ENCODE measurements at regions not wholly inside any gene's neighbourhood (a gene's known extent, or its start where the extent isn't known, plus 50 kb on each side); places are given as distances from the start of the nearest gene placed in this dataset.
"Not testable (repeated sequence)": the region's sequence is repeated elsewhere in the genome, so short reads cannot be mapped to it uniquely, and the experiment has no call there.

GRCh38 chr2:223330747-223331146 is 271.4 kb downstream of the SCG2 start:
- not testable (repeated sequence) for DNase-seq, ATAC-seq, H3K27me3 Mint-ChIP-seq, H3K4me3 Mint-ChIP-seq, H3K4me1 Mint-ChIP-seq, H3K27ac Mint-ChIP-seq
- peaks cover 11 to 22% of the 10 kb centered on the region in 2 donors for H3K9me3 Mint-ChIP-seq

DNA sequence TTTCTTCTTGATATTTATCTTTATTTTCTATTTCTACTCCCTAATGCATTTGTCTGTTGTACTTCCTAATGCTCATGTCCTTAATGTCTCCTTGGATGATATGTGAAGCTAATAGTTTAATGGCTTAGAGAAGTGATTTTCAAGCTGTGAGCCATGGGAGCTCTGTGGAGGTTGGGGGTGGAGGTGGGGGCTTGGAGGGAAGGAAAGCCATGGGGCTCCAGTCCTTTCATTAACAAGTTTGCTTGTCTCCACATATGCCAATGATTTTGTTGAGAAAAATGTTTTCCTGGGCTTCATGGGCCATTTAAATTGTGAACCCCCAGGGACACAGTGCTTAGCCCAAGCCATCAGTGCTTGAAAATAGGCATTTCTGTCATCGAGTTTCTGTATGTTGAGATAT is 264.1 kb downstream of the SCG2 start:
- Mint-ChIP-seq H3K9me3 (peaks cover 8 to 13% of the 10 kb centered on the region in 2 donors), H3K4me3 (no peak overlapping the region), H3K4me1 (no peaks in the 10 kb centered on the region), H3K27ac (no peak overlapping the region), H3K27me3 (no peaks in the 10 kb centered on the region)
- DNase-seq (no peak), ATAC-seq (no peak)

DNA sequence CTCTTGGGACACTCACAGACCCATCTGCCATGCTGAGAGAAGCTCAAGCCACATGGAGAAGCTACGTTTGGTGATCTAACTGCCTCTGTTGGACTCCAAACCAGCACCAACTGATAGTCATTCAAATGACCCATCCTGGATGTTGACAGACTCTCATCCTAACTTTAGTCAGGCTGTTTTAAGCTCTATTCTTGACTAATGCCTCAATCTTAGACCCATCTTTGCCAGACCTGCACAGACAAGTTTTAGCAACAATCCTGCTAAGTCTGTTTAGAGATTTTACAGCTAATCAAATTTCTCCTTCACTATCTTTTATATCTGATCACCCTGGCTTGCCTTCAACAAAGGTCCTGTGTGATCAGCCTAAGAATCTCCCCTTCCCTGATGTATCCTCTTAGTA is 245.1 kb downstream of the SCG2 start:
- Mint-ChIP-seq H3K9me3 (peaks cover 7 to 9% of the 10 kb centered on the region in 2 donors), H3K27ac (no peak overlapping the region), H3K4me1 (no peaks in the 10 kb centered on the region), H3K4me3 (no peak overlapping the region), H3K27me3 (no peaks in the 10 kb centered on the region)
- no peak for DNase-seq
- ATAC-seq = no peak

DNA sequence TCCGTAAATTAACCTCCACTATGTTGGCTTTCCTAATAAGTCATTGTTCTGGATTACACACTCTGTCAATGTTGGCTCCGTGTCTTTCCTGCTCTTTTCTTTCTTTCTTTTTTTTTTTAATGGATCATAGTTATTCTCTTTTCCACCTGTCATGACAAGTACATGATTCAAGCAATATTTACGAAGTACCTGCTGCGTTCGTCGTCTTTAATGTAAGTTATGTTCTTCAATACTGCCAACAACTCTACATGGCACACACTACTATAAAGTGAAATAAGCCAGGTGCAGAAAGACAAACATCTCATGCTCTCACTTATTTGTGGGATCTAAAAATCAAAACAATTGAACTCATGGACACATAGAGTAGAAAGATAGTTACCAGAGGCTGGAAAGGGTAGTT is 239.1 kb downstream of the SCG2 start:
- no peak for DNase-seq
- Mint-ChIP-seq H3K4me1 (no peaks in the 10 kb centered on the region), H3K4me3 (no peak overlapping the region), H3K27me3 (no peaks in the 10 kb centered on the region), H3K9me3 (peaks cover 0 to 9% of the 10 kb centered on the region in 2 donors), H3K27ac (no peak overlapping the region)
- no peak for ATAC-seq

DNA sequence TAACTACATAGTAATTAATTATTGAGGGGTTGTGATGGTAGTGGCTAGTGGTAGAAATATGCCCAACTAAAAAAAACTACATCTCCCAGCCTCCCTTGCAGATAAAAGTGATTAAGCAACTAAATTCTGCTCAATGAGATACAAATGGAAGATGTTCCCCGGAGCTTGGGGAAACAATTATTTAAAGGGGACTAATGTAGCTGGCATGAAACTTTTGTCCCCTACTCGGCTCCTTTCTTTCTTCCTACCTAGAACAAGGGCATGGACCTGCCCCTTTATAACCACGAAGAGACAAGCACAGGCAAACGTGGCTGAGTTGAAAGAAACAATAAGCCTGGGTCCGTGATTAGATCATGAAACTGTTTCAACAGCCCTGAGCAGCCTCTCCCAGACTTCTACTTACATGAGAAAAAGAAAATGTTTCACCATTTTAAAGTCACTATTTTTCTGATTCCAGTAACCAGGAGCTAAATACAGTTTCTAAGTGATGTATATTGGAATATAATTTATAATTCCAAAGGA is 236.9 kb downstream of the SCG2 start:
- no peak overlapping the region for H3K27ac Mint-ChIP-seq
- no peaks in the 10 kb centered on the region for H3K27me3 Mint-ChIP-seq
- H3K4me3 Mint-ChIP-seq = no peak overlapping the region
- H3K4me1 Mint-ChIP-seq = no peaks in the 10 kb centered on the region
- ATAC-seq (no peak), DNase-seq (no peak)
- H3K9me3 Mint-ChIP-seq = peaks cover 0 to 3% of the 10 kb centered on the region in 2 donors

DNA sequence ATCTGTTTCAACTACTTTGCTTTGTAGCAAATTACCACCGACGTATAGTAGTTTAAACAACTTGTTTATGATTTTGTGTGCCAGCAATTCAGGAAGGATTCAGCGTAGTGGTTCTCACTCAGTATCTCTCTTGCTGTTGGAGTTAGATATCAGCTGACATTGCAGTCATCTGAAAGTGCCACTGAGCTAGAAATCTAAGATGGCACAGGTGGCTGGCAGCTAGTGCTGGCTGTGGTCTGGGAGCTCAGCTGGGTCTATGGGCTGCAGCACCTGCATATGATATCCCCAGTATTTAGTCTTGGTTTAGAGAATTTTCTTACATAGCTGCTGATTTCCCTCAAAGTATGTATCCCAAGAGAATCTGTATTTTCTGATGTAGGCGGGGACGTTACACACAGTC is 235.6 kb downstream of the SCG2 start:
- Mint-ChIP-seq H3K9me3 (no peaks in the 10 kb centered on the region), H3K4me1 (no peaks in the 10 kb centered on the region), H3K4me3 (no peak overlapping the region), H3K27me3 (no peaks in the 10 kb centered on the region), H3K27ac (no peak overlapping the region)
- ATAC-seq (no peak), DNase-seq (no peak)

DNA sequence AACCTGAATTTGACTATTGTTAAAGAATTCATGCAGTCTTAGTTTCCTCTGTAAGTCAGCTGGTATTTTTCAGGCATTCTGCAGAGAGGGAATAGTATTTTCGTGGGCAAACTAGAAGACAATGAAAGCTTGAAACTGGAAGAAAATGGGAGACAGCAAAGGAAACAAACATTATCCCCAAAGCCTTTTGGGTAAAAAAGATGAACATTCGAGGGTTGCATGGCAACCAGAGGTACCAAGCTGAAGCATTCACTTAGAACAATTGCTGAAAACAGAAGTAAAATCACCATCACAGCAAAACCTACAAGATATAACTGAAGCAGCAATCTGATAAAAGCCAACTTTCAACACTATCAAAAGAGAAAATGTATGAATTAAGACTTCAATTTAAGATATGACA is 233.7 kb downstream of the SCG2 start:
- H3K4me1 Mint-ChIP-seq = no peaks in the 10 kb centered on the region
- DNase-seq (no peak), ATAC-seq (no peak)
- no peak overlapping the region for H3K27ac Mint-ChIP-seq
- no peaks in the 10 kb centered on the region for H3K9me3 Mint-ChIP-seq
- no peaks in the 10 kb centered on the region for H3K27me3 Mint-ChIP-seq
- H3K4me3 Mint-ChIP-seq = no peak overlapping the region

DNA sequence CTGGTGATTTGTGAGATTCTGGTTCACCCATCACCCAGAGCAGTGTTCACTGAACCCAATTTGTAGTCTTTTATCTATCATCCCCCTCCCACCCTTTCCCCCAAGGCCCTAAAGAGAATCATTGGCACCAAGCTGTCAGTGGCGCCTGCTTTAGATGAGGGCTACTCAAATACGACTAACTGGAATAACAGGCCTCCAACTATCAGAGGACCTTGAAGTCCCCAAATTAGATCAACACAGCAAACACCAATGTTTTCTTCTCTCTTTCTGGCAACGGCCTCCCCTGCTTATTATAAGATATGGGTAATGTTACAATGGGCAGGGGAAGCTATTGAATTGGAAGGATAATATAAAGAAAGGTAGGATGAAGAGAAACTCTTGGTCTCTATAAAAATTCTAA is 232.3 kb downstream of the SCG2 start:
- H3K4me1 Mint-ChIP-seq = no peaks in the 10 kb centered on the region
- no peak overlapping the region for H3K27ac Mint-ChIP-seq
- H3K27me3 Mint-ChIP-seq = no peaks in the 10 kb centered on the region
- no peak for DNase-seq
- ATAC-seq = no peak
- H3K4me3 Mint-ChIP-seq = no peak overlapping the region
- no peaks in the 10 kb centered on the region for H3K9me3 Mint-ChIP-seq

DNA sequence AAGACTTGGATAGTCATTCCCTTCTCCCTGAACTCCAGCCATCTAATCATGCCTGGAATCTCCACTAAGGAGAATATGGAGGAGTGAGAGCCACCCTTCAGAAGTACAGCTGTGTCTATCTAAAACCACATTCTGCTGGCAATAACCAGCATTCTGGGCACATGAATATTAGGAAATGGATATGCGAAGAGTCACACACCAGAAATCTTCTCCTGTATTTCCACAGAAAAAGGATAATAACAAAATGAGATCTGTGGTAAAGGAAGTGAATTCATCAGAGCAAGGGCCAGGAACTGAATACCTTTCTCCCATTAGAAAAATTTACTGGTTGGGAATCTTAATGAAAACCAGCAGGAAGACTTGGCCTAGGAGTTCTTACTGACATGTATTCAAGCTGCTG is 218.8 kb downstream of the SCG2 start:
- no peak overlapping the region for H3K27ac Mint-ChIP-seq
- H3K9me3 Mint-ChIP-seq = no peaks in the 10 kb centered on the region
- no peaks in the 10 kb centered on the region for H3K4me1 Mint-ChIP-seq
- H3K27me3 Mint-ChIP-seq = no peaks in the 10 kb centered on the region
- DNase-seq = no peak
- ATAC-seq = no peak
- no peak overlapping the region for H3K4me3 Mint-ChIP-seq

GRCh38 chr2:223386189-223386588 is 216.0 kb downstream of the SCG2 start:
- no peaks in the 10 kb centered on the region for H3K27me3 Mint-ChIP-seq
- no peaks in the 10 kb centered on the region for H3K4me1 Mint-ChIP-seq
- H3K27ac Mint-ChIP-seq = no peak overlapping the region
- peaks cover 0 to 7% of the 10 kb centered on the region in 2 donors for H3K9me3 Mint-ChIP-seq
- ATAC-seq = no peak
- no peak for DNase-seq
- H3K4me3 Mint-ChIP-seq = no peak overlapping the region

GRCh38 chr2:223386984-223387383 is 215.2 kb downstream of the SCG2 start:
- no peaks in the 10 kb centered on the region for H3K4me1 Mint-ChIP-seq
- ATAC-seq = no peak
- no peak overlapping the region for H3K4me3 Mint-ChIP-seq
- no peaks in the 10 kb centered on the region for H3K27me3 Mint-ChIP-seq
- DNase-seq = no peak
- no peak overlapping the region for H3K27ac Mint-ChIP-seq
- H3K9me3 Mint-ChIP-seq = peaks cover 0 to 7% of the 10 kb centered on the region in 2 donors

DNA sequence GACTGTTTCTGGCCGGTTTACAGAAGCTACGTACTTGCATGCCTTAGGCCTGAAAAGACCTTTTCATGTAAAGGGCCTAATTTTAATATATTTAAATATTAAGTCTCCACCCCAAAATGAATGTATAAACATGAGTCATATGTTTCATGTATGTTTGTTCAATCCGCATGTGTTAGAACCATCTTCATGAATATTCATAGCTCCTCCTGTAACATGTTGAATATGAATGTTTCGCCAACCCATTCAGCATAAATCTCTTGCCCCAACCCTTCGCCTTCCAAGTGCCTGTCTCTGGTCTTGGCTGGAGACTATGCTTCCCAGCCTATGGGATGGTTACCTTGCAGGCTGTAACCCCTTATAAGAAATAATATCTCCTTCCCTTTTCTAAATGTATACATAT is 212.5 kb downstream of the SCG2 start:
- no peak overlapping the region for H3K27ac Mint-ChIP-seq
- ATAC-seq (no peak), DNase-seq (no peak)
- no peak overlapping the region for H3K4me3 Mint-ChIP-seq
- H3K9me3 Mint-ChIP-seq = peaks cover 0 to 15% of the 10 kb centered on the region in 2 donors
- H3K27me3 Mint-ChIP-seq = no peaks in the 10 kb centered on the region
- H3K4me1 Mint-ChIP-seq = no peaks in the 10 kb centered on the region

- no peak for DNase-seq
- Mint-ChIP-seq H3K4me3 (no peak overlapping the region), H3K9me3 (peaks cover 0 to 8% of the 10 kb centered on the region in 2 donors), H3K27me3 (no peaks in the 10 kb centered on the region), H3K27ac (no peak overlapping the region), H3K4me1 (no peaks in the 10 kb centered on the region)
- no peak for ATAC-seq
Observed at GRCh38 chr2:223396993-223397392, 205.2 kb downstream of the SCG2 start.

GRCh38 chr2:223399357-223399957 is 202.7 kb downstream of the SCG2 start:
- no peak for ATAC-seq
- no peaks in the 10 kb centered on the region for H3K27me3 Mint-ChIP-seq
- H3K4me1 Mint-ChIP-seq = no peaks in the 10 kb centered on the region
- H3K9me3 Mint-ChIP-seq = no peaks in the 10 kb centered on the region
- H3K4me3 Mint-ChIP-seq = no peak overlapping the region
- no peak overlapping the region for H3K27ac Mint-ChIP-seq
- no peak for DNase-seq

DNA sequence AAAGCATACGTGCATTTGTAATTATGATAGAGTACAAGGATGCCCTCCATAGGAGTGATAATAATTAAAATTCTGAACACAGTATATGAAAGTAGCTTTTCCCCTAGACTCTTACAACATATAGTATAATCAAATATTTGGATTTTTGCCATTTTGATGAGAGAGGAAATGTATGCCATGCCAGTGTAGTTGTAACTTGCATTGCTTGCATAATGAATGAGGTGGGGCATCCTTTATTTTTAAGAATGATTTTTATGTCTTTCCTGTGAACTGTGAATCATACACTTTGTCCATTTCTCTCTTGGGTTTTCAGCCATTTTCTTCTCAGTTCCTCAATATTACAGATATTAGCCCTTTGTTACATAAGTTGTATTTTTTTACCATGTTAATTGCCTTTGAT is 197.5 kb downstream of the SCG2 start:
- H3K27me3 Mint-ChIP-seq = no peaks in the 10 kb centered on the region
- no peak overlapping the region for H3K4me3 Mint-ChIP-seq
- no peaks in the 10 kb centered on the region for H3K9me3 Mint-ChIP-seq
- no peaks in the 10 kb centered on the region for H3K4me1 Mint-ChIP-seq
- ATAC-seq (no peak), DNase-seq (no peak)
- H3K27ac Mint-ChIP-seq = no peak overlapping the region

DNA sequence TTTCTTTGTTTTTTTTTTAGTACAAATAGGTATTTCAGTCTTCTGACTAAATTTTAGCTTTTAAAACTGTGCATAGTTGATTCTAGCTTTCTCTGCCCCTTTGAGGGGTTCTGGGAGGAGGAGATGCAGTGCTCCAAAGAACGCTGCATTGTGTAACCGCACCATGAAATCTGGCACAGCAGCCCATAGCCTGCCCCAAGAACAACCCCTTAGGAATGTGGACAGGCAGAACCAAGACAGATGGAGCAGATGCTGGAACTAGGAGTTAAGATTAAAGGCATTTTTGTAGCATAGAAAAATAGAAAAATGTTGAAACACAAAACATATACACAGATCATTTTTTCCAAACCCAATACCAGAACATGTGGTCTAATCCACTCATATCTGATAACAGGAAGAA is 187.5 kb downstream of the SCG2 start:
- no peaks in the 10 kb centered on the region for H3K4me1 Mint-ChIP-seq
- peaks cover 0 to 9% of the 10 kb centered on the region in 2 donors for H3K9me3 Mint-ChIP-seq
- H3K4me3 Mint-ChIP-seq = no peak overlapping the region
- ATAC-seq = no peak
- no peaks in the 10 kb centered on the region for H3K27me3 Mint-ChIP-seq
- no peak overlapping the region for H3K27ac Mint-ChIP-seq
- no peak for DNase-seq

DNA sequence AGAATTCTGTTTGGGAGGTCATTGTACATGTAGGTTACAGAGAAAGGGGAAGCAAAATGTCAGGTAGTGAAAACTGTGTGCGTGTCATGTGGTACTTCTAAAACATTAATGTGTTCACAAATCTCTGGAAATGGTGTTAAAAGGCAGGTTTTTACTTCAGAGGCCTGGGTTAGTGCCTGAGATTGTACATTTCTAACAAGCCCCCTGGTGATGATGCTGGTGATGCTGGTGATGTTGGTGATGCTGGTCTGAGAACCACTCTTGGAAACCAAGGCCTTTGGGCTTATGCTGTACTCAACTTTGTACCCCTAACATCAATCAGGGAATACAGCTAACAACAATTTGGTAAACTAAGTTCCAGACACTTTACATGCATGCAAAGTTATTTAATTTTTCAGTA is 187.1 kb downstream of the SCG2 start:
- ATAC-seq = no peak
- H3K4me1 Mint-ChIP-seq = no peaks in the 10 kb centered on the region
- DNase-seq = no peak
- H3K27ac Mint-ChIP-seq = no peak overlapping the region
- peaks cover 0 to 9% of the 10 kb centered on the region in 2 donors for H3K9me3 Mint-ChIP-seq
- H3K27me3 Mint-ChIP-seq = no peaks in the 10 kb centered on the region
- H3K4me3 Mint-ChIP-seq = no peak overlapping the region
